ENCODE measurements at regions not wholly inside any gene's neighbourhood (a gene's known extent, or its start where the extent isn't known, plus 50 kb on each side); places are given as distances from the start of the nearest gene placed in this dataset.

DNA sequence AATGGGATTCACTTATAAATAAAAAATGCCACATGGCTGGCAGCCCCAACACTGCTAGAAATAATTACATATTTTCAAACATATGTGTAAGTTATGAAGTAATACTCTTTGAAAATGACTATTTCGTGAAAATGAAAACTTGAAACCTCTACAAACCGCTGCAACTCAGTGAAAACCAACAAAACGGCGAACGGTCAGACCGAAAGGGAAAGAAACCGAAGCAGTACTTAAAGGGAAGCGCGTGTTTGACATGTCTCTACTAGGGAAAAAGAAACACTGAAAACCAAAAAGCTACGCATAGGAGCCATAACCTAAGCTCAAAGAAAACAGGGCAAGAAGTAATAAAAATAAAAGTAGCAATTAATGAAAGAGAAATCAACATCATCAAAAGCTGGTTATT, 121.0 kb upstream of the GGTLC1 start:
- H3K27me3 ChIP-seq, result no peaks in the 10 kb centered on the region
- no peaks in the 10 kb centered on the region for H3K9me3 ChIP-seq
- H3K4me3 ChIP-seq, result peak overlapping the region in 1 of 4 donors; percentile 27
- no peak for DNase-seq
- no peak for TF ChIP-seq POLR2A (IDR thresholded peaks at IDR 0.05)
- TF ChIP-seq, protein P1, sequence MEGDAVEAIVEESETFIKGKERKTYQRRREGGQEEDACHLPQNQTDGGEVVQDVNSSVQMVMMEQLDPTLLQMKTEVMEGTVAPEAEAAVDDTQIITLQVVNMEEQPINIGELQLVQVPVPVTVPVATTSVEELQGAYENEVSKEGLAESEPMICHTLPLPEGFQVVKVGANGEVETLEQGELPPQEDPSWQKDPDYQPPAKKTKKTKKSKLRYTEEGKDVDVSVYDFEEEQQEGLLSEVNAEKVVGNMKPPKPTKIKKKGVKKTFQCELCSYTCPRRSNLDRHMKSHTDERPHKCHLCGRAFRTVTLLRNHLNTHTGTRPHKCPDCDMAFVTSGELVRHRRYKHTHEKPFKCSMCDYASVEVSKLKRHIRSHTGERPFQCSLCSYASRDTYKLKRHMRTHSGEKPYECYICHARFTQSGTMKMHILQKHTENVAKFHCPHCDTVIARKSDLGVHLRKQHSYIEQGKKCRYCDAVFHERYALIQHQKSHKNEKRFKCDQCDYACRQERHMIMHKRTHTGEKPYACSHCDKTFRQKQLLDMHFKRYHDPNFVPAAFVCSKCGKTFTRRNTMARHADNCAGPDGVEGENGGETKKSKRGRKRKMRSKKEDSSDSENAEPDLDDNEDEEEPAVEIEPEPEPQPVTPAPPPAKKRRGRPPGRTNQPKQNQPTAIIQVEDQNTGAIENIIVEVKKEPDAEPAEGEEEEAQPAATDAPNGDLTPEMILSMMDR (IDR thresholded peaks at IDR 0.05), result no peak
- H3K4me1 ChIP-seq, result no peaks in the 10 kb centered on the region
- no peaks in the 10 kb centered on the region for H3K36me3 ChIP-seq
- H3K27ac ChIP-seq, result peak overlapping the region in 1 of 4 donors; percentile 6

DNA sequence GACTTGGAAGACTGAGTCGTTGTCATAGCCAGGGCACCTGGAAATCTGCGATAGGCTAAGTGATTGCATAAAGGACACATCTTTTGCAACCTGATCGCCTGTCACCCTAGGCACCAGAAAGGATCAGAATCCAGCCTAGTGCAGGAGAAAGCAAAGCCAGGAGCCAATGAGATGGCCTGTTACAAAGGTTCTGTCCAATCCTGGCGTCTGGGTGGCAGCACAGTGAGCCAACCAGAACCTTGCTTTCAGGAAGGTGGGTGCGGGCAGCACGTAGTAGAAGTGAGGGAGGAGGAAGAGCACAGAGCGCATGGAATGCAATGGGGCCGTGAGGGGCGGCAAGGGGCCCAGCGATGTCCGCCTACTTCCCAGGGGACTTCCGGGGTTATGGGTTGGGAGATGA, 120.4 kb upstream of the GGTLC1 start:
- Histone ChIP-seq H3K4me3 (peak overlapping the region in 1 of 4 donors; percentile 27), H3K27me3 (no peaks in the 10 kb centered on the region), H3K4me1 (no peaks in the 10 kb centered on the region), H3K27ac (peak overlapping the region in 1 of 4 donors; percentile 6), H3K9me3 (no peaks in the 10 kb centered on the region), H3K36me3 (no peaks in the 10 kb centered on the region)
- peak in 2 of 3 donors; percentile 27 to 70 for DNase-seq
- TF ChIP-seq, protein P1 (IDR thresholded peaks at IDR 0.05), result no peak
- TF ChIP-seq POLR2A (IDR thresholded peaks at IDR 0.05), result no peak

DNA sequence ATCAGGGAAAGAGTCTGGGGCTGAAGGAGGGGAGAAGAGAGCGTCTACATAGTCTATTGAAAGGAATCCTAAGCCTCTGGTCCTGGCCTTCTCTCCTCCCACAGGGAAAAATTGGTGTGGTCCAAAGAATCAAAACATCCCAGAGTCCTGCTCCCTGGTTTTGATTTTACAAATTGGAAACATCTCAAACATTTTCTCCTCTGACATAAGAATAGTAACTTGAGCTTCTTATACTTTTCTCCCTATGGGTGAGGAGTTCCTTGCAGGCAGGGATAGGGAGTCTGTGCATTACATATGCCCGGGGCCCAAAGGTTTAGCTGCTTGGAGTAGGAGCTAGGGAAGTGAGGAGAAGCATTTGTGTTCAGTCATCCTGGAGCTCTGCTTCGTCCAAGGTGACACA, 120.0 kb upstream of the GGTLC1 start:
- TF ChIP-seq, protein P1 (IDR thresholded peaks at IDR 0.05), result no peak
- no peak for TF ChIP-seq POLR2A (IDR thresholded peaks at IDR 0.05)
- H3K36me3 ChIP-seq, result no peaks in the 10 kb centered on the region
- no peak overlapping the region for H3K4me3 ChIP-seq
- H3K9me3 ChIP-seq, result no peaks in the 10 kb centered on the region
- no peak overlapping the region for H3K27ac ChIP-seq
- DNase-seq, result no peak
- no peaks in the 10 kb centered on the region for H3K27me3 ChIP-seq
- no peaks in the 10 kb centered on the region for H3K4me1 ChIP-seq

DNA sequence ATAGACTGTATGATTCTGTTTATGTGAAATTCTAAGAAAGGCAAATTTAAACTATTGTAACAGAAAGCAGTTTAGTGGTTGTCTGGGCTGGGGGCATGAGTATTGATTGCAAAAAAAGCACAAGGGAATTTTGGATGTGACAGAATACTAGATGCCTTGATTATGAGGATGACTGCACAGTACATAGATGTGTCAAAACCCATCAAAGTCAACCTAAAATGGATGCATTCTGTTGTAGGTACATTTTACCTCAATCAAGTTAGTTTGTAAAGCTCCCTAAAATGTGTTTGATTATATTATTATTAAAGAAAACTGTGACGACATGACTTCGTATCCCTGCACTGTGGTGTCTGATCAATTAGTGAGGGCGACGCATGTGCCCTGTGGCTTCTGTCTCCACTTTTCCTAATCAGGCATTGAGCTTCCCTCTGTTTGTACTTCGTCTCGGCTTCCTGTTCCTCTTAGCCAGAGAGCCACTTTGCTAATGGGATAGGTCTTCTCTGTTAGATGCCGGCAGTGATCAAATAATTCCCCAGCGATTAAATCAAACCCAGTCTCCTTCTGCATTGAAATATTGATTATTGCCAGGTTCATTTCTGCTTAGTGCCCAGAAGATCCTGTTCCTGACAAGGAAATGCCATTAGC, 118.3 kb upstream of the GGTLC1 start:
- H3K36me3 ChIP-seq, result no peaks in the 10 kb centered on the region
- DNase-seq, result no peak
- no peaks in the 10 kb centered on the region for H3K9me3 ChIP-seq
- TF ChIP-seq, protein P1 (IDR thresholded peaks at IDR 0.05), result no peak
- TF ChIP-seq POLR2A (IDR thresholded peaks at IDR 0.05), result no peak
- H3K4me1 ChIP-seq, result no peaks in the 10 kb centered on the region
- no peaks in the 10 kb centered on the region for H3K27me3 ChIP-seq
- no peak overlapping the region for H3K27ac ChIP-seq
- H3K4me3 ChIP-seq, result no peak overlapping the region

DNA sequence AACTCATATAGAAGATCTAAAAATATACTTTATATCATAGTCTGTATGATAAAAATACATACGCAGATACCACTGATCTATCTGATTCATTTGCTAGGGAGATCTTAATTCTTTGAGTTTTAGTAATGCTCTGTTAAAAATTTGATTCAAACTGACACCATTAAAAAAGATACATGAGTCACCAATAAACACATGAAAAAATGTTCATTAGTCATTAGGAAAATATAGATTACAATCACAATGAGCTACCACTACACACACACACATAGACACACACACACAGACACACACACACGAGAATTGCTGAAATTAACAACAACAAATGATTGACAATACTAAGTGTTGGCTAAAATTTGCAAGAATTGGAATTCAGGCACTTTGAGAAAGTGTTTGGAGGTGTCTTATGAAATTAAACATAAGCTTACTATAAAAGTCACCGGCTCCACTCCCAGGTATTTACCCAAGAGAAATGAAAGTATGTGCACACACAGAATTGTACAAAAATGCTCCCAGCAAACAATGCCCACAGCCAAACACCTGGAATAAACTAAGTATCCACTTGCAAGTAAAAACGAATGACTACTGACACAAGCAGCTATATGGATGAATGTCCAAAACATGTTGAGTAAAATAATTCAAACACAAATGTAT, 117.7 kb upstream of the GGTLC1 start:
- Histone ChIP-seq H3K36me3 (no peaks in the 10 kb centered on the region), H3K9me3 (no peaks in the 10 kb centered on the region), H3K27ac (no peak overlapping the region), H3K4me3 (no peak overlapping the region), H3K27me3 (no peaks in the 10 kb centered on the region), H3K4me1 (no peaks in the 10 kb centered on the region)
- no peak for DNase-seq
- TF ChIP-seq, protein P1 (IDR thresholded peaks at IDR 0.05), result no peak

Measured in Peyer's patch (tissue), 4 donors.